GM19395 (cell line): ENCODE measurements at regions not wholly inside any gene's neighbourhood (a gene's known extent, or its start where the extent isn't known, plus 50 kb on each side); places are given as distances from the start of the nearest gene placed in this dataset.
"Not testable (repeated sequence)": the region's sequence is repeated elsewhere in the genome, so short reads cannot be mapped to it uniquely, and the experiment has no call there.

ENCODE experiments used
- ATAC-seq: cut with Tn5 transposase; IDR thresholded peaks from one replicate; pipeline ENCODE4 v1.9.1; 2021; ENCODE audit warnings: mild to moderate bottlenecking, moderate library complexity; ENCODE audit not compliant: unreplicated experiment

GRCh38 chr11:103584021-103584420 lies 452.4 kb upstream of the DDI1 start:
- ATAC-seq: no peak

- ATAC-seq: no peak
Measured at GRCh38 chr11:103584720-103585119, 451.7 kb upstream of the DDI1 start.

GRCh38 chr11:103585401-103585800 lies 451.0 kb upstream of the DDI1 start:
- no peak for ATAC-seq

GRCh38 chr11:103585911-103586310 lies 450.5 kb upstream of the DDI1 start:
- no peak for ATAC-seq

- ATAC-seq: no peak
Measured at GRCh38 chr11:103586756-103587155, 449.7 kb upstream of the DDI1 start.

- no peak for ATAC-seq
Measured at GRCh38 chr11:103587901-103588788, 448.3 kb upstream of the DDI1 start.

GRCh38 chr11:103591554-103591953 lies 444.9 kb upstream of the DDI1 start:
- no peak for ATAC-seq

- no peak for ATAC-seq
Measured at GRCh38 chr11:103594283-103594682, 442.2 kb upstream of the DDI1 start.

- ATAC-seq: no peak
Measured at GRCh38 chr11:103596315-103596714, 440.1 kb upstream of the DDI1 start.

GRCh38 chr11:103601225-103601846 lies 435.1 kb upstream of the DDI1 start:
- peak; percentile 97 for ATAC-seq

- ATAC-seq: no peak
Measured at GRCh38 chr11:103602840-103603239, 433.6 kb upstream of the DDI1 start.

GRCh38 chr11:103604310-103604709 lies 432.1 kb upstream of the DDI1 start:
- ATAC-seq: no peak

- ATAC-seq: no peak
Measured at GRCh38 chr11:103608566-103608965, 427.9 kb upstream of the DDI1 start.

- ATAC-seq: no peak
Measured at GRCh38 chr11:103609117-103610066, 427.0 kb upstream of the DDI1 start.

- ATAC-seq: no peak
Measured at GRCh38 chr11:103610435-103610834, 426.0 kb upstream of the DDI1 start.

- ATAC-seq: not testable (repeated sequence)
Measured at GRCh38 chr11:103611526-103612260, 424.7 kb upstream of the DDI1 start.

- ATAC-seq: not testable (repeated sequence)
Measured at GRCh38 chr11:103612451-103612850, 424.0 kb upstream of the DDI1 start.

- ATAC-seq: not testable (repeated sequence)
Measured at GRCh38 chr11:103616586-103616985, 419.9 kb upstream of the DDI1 start.

GRCh38 chr11:103618528-103618927 lies 417.9 kb upstream of the DDI1 start:
- no peak for ATAC-seq

- ATAC-seq: no peak
Measured at GRCh38 chr11:103619480-103619879, 417.0 kb upstream of the DDI1 start.
